B cell (primary cell): ENCODE measurements at regions not wholly inside any gene's neighbourhood (a gene's known extent, or its start where the extent isn't known, plus 50 kb on each side); places are given as distances from the start of the nearest gene placed in this dataset.

Experiments
- CTCF ChIP-seq: fragments of 200-600 bp; IDR thresholded peaks from one replicate; pipeline ENCODE4 v1.8.0; 2022; ENCODE audit warnings: antibody characterized with exemption, mild to moderate bottlenecking
- EZH2 ChIP-seq: IDR thresholded peaks from 2 replicates; pipeline ENCODE4 v1.6.1; 2012; ENCODE audit warnings: borderline replicate concordance, low read depth, mild to moderate bottlenecking, moderate library complexity, low read length; ENCODE audit not compliant: insufficient read depth, poor library complexity, severe bottlenecking

- TF ChIP-seq CTCF (no peak), EZH2 (no peak)
These were observed 317.5 kb upstream of the KITLG start for GRCh38 chr12:88897723-88898122.
